ENCODE measurements at regions not wholly inside any gene's neighbourhood (a gene's known extent, or its start where the extent isn't known, plus 50 kb on each side); places are given as distances from the start of the nearest gene placed in this dataset.
"Not testable (repeated sequence)": the region's sequence is repeated elsewhere in the genome, so short reads cannot be mapped to it uniquely, and the experiment has no call there.

- H3K9ac ChIP-seq (ENCODE audit: low read depth, low read length, poor library complexity): no peak overlapping the region
- no peak overlapping the region for H3K4ac ChIP-seq (ENCODE audit: low read length)
- H4K8ac ChIP-seq (ENCODE audit: low read depth, low read length): no peak overlapping the region
- no peak overlapping the region for H2BK5ac ChIP-seq (ENCODE audit: low read length)
- H3K23ac ChIP-seq (ENCODE audit: low read depth, low read length, poor library complexity): no peak overlapping the region
- no peak overlapping the region for H2BK12ac ChIP-seq (ENCODE audit: low read length)
- DNase-seq (ENCODE audit: low spot score): no peak
- H3K27ac ChIP-seq (replicated peaks; ENCODE audit: low read length): no peak overlapping the region
- peaks cover 0 to 2% of the 10 kb centered on the region in 2 donors for H3K4me1 ChIP-seq (ENCODE audit: control insufficient read depth in 2 of 2, insufficient read depth in 1 of 2, low read depth in 1 of 2, low read length in 2 of 2)
- no peak overlapping the region for H2BK15ac ChIP-seq (ENCODE audit: low read length)
- no peak overlapping the region for H3K18ac ChIP-seq (ENCODE audit: low read length)
- H2AFZ ChIP-seq (ENCODE audit: low read length): no peak overlapping the region
- H3K36me3 ChIP-seq (replicated peaks in 1 of 2; ENCODE audit: control insufficient read depth in 2 of 2, insufficient read depth in 2 of 2, low read length in 2 of 2): no peaks in the 10 kb centered on the region
- no peak overlapping the region for H3K14ac ChIP-seq (ENCODE audit: low read length)
- H2BK120ac ChIP-seq (ENCODE audit: low read depth, low read length): no peak overlapping the region
- no peaks in the 10 kb centered on the region for H3K27me3 ChIP-seq (ENCODE audit: control insufficient read depth in 3 of 3, insufficient read depth in 3 of 3, low read depth in 1 of 3, low read length in 3 of 3)
- no CpG with 5 or more reads among the region's 2 CpGs for WGBS, 2 donors (ENCODE audit: extremely low coverage in 2 of 2, insufficient read length in 2 of 2, insufficient replicate concordance in 1 of 2)
- no peak overlapping the region for H2AK5ac ChIP-seq (ENCODE audit: low read depth, low read length)
- no peaks in the 10 kb centered on the region for H3K9me3 ChIP-seq (replicated peaks in 1 of 2; ENCODE audit: control insufficient read depth in 2 of 2, insufficient read depth in 1 of 2, low read depth in 1 of 2, low read length in 2 of 2)
- H3K4me2 ChIP-seq (ENCODE audit: insufficient read depth, low read length, poor library complexity, severe bottlenecking): no peak overlapping the region
- H4K91ac ChIP-seq (ENCODE audit: low read depth, low read length, poor library complexity): no peak overlapping the region
- no peaks in the 10 kb centered on the region for H3K79me1 ChIP-seq (ENCODE audit: low read depth, low read length)
- no peak overlapping the region for H3K4me3 ChIP-seq (ENCODE audit: low read length in 2 of 2)
These were observed 363.4 kb upstream of the PDE3A start for GRCh38 chr12:20004952-20005351.

GRCh38 chr12:20006871-20007730 lies 361.2 kb upstream of the PDE3A start:
- no peak overlapping the region for H3K27ac ChIP-seq (replicated peaks; ENCODE audit: low read length)
- no CpG with 5 or more reads among the region's 8 CpGs for WGBS, 2 donors (ENCODE audit: extremely low coverage in 2 of 2, insufficient read length in 2 of 2, insufficient replicate concordance in 1 of 2)
- no peak overlapping the region for H4K91ac ChIP-seq (ENCODE audit: low read depth, low read length, poor library complexity)

GRCh38 chr12:20009965-20010364 lies 358.4 kb upstream of the PDE3A start:
- H3K79me1 ChIP-seq (ENCODE audit: low read depth, low read length); H3K36me3 ChIP-seq (replicated peaks in 1 of 2; ENCODE audit: control insufficient read depth in 2 of 2, insufficient read depth in 2 of 2, low read length in 2 of 2); H3K4me2 ChIP-seq (ENCODE audit: insufficient read depth, low read length, poor library complexity, severe bottlenecking); H3K18ac ChIP-seq (ENCODE audit: low read length); H3K4me3 ChIP-seq (ENCODE audit: low read length in 2 of 2); H2BK12ac ChIP-seq (ENCODE audit: low read length); H3K27me3 ChIP-seq (ENCODE audit: control insufficient read depth in 3 of 3, insufficient read depth in 3 of 3, low read depth in 1 of 3, low read length in 3 of 3); H3K9ac ChIP-seq (ENCODE audit: low read depth, low read length, poor library complexity); DNase-seq (ENCODE audit: low spot score); H2BK5ac ChIP-seq (ENCODE audit: low read length); H2BK120ac ChIP-seq (ENCODE audit: low read depth, low read length); H3K4me1 ChIP-seq (ENCODE audit: control insufficient read depth in 2 of 2, insufficient read depth in 1 of 2, low read depth in 1 of 2, low read length in 2 of 2); H4K8ac ChIP-seq (ENCODE audit: low read depth, low read length); H2AK5ac ChIP-seq (ENCODE audit: low read depth, low read length); H2BK15ac ChIP-seq (ENCODE audit: low read length); H3K27ac ChIP-seq (replicated peaks; ENCODE audit: low read length); H4K91ac ChIP-seq (ENCODE audit: low read depth, low read length, poor library complexity); H3K4ac ChIP-seq (ENCODE audit: low read length); H2AFZ ChIP-seq (ENCODE audit: low read length); H3K9me3 ChIP-seq (replicated peaks in 1 of 2; ENCODE audit: control insufficient read depth in 2 of 2, insufficient read depth in 1 of 2, low read depth in 1 of 2, low read length in 2 of 2); H3K23ac ChIP-seq (ENCODE audit: low read depth, low read length, poor library complexity); H3K14ac ChIP-seq (ENCODE audit: low read length): not testable (repeated sequence)
- WGBS, 2 donors (ENCODE audit: extremely low coverage in 2 of 2, insufficient read length in 2 of 2, insufficient replicate concordance in 1 of 2): no CpG with 5 or more reads among the region's 8 CpGs

More at GRCh38 chr12:20006871-20007730, 361.2 kb upstream of the PDE3A start:
- H3K4me1 ChIP-seq (ENCODE audit: control insufficient read depth in 2 of 2, insufficient read depth in 1 of 2, low read depth in 1 of 2, low read length in 2 of 2): no peaks in the 10 kb centered on the region
- H3K79me1 ChIP-seq (ENCODE audit: low read depth, low read length): no peaks in the 10 kb centered on the region
- no peak overlapping the region for H2BK5ac ChIP-seq (ENCODE audit: low read length)
- H3K9ac ChIP-seq (ENCODE audit: low read depth, low read length, poor library complexity): no peak overlapping the region
- no peak overlapping the region for H3K18ac ChIP-seq (ENCODE audit: low read length)
- no peak overlapping the region for H2BK120ac ChIP-seq (ENCODE audit: low read depth, low read length)
- H3K23ac ChIP-seq (ENCODE audit: low read depth, low read length, poor library complexity): no peak overlapping the region
- H3K4me3 ChIP-seq (ENCODE audit: low read length in 2 of 2): no peak overlapping the region
- no peaks in the 10 kb centered on the region for H3K36me3 ChIP-seq (replicated peaks in 1 of 2; ENCODE audit: control insufficient read depth in 2 of 2, insufficient read depth in 2 of 2, low read length in 2 of 2)
- H2AK5ac ChIP-seq (ENCODE audit: low read depth, low read length): no peak overlapping the region
- no peak overlapping the region for H3K4ac ChIP-seq (ENCODE audit: low read length)
- no peaks in the 10 kb centered on the region for H3K27me3 ChIP-seq (ENCODE audit: control insufficient read depth in 3 of 3, insufficient read depth in 3 of 3, low read depth in 1 of 3, low read length in 3 of 3)
- no peak overlapping the region for H4K8ac ChIP-seq (ENCODE audit: low read depth, low read length)
- no peak overlapping the region for H2BK15ac ChIP-seq (ENCODE audit: low read length)
- no peak for DNase-seq (ENCODE audit: low spot score)
- no peak overlapping the region for H2BK12ac ChIP-seq (ENCODE audit: low read length)
- H3K9me3 ChIP-seq (replicated peaks in 1 of 2; ENCODE audit: control insufficient read depth in 2 of 2, insufficient read depth in 1 of 2, low read depth in 1 of 2, low read length in 2 of 2): peaks cover 0 to 4% of the 10 kb centered on the region in 2 donors
- no peak overlapping the region for H3K14ac ChIP-seq (ENCODE audit: low read length)
- H2AFZ ChIP-seq (ENCODE audit: low read length): peak overlapping the region; percentile 32
- no peak overlapping the region for H3K4me2 ChIP-seq (ENCODE audit: insufficient read depth, low read length, poor library complexity, severe bottlenecking)

- no peak overlapping the region for H4K91ac ChIP-seq (ENCODE audit: low read depth, low read length, poor library complexity)
- H3K4ac ChIP-seq (ENCODE audit: low read length): no peak overlapping the region
- no peak overlapping the region for H2BK12ac ChIP-seq (ENCODE audit: low read length)
- no peaks in the 10 kb centered on the region for H3K27me3 ChIP-seq (ENCODE audit: control insufficient read depth in 3 of 3, insufficient read depth in 3 of 3, low read depth in 1 of 3, low read length in 3 of 3)
- no peak overlapping the region for H3K4me2 ChIP-seq (ENCODE audit: insufficient read depth, low read length, poor library complexity, severe bottlenecking)
- H3K18ac ChIP-seq (ENCODE audit: low read length): no peak overlapping the region
- peaks cover 0 to 4% of the 10 kb centered on the region in 2 donors for H3K9me3 ChIP-seq (replicated peaks in 1 of 2; ENCODE audit: control insufficient read depth in 2 of 2, insufficient read depth in 1 of 2, low read depth in 1 of 2, low read length in 2 of 2)
- no peak overlapping the region for H2AK5ac ChIP-seq (ENCODE audit: low read depth, low read length)
- no peak overlapping the region for H2AFZ ChIP-seq (ENCODE audit: low read length)
- no peak overlapping the region for H3K14ac ChIP-seq (ENCODE audit: low read length)
- H3K4me1 ChIP-seq (ENCODE audit: control insufficient read depth in 2 of 2, insufficient read depth in 1 of 2, low read depth in 1 of 2, low read length in 2 of 2): no peaks in the 10 kb centered on the region
- no peak overlapping the region for H2BK5ac ChIP-seq (ENCODE audit: low read length)
- H2BK15ac ChIP-seq (ENCODE audit: low read length): no peak overlapping the region
- H3K4me3 ChIP-seq (ENCODE audit: low read length in 2 of 2): no peak overlapping the region
- no peaks in the 10 kb centered on the region for H3K79me1 ChIP-seq (ENCODE audit: low read depth, low read length)
- DNase-seq (ENCODE audit: low spot score): no peak
- no peak overlapping the region for H4K8ac ChIP-seq (ENCODE audit: low read depth, low read length)
- H3K23ac ChIP-seq (ENCODE audit: low read depth, low read length, poor library complexity): no peak overlapping the region
- WGBS, 2 donors (ENCODE audit: extremely low coverage in 2 of 2, insufficient read length in 2 of 2, insufficient replicate concordance in 1 of 2): no CpG with 5 or more reads among the region's 2 CpGs
- H3K9ac ChIP-seq (ENCODE audit: low read depth, low read length, poor library complexity): no peak overlapping the region
- H3K36me3 ChIP-seq (replicated peaks in 1 of 2; ENCODE audit: control insufficient read depth in 2 of 2, insufficient read depth in 2 of 2, low read length in 2 of 2): no peaks in the 10 kb centered on the region
- no peak overlapping the region for H3K27ac ChIP-seq (replicated peaks; ENCODE audit: low read length)
- H2BK120ac ChIP-seq (ENCODE audit: low read depth, low read length): no peak overlapping the region
These were observed 357.1 kb upstream of the PDE3A start for GRCh38 chr12:20011200-20011599.
